ENCODE measurements at regions not wholly inside any gene's neighbourhood (a gene's known extent, or its start where the extent isn't known, plus 50 kb on each side); places are given as distances from the start of the nearest gene placed in this dataset.

DNA sequence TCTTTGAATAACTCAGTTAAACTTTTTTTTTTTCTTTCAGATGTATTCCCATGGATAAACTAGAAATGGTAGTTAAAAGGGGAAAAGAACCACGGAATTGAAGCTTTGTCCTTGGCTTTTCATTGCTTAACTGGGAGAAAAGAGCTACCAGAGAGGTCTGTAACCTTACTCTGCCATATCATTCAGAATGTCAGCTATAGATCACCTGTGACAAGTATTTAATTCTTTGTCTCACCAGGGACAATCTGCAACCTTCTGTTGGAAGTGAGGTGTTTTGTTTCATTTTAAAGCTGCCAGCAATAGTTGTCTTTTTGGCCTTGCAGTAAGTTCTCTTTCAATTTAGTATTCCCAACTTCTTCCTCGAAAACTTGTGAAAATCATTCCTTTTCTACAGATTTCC, 618.4 kb downstream of the FRK start:
- ATAC-seq (no peak), DNase-seq (ENCODE audit: low spot score) (no peak), FAIRE-seq (no peak)
- H3K79me2 ChIP-seq (ENCODE audit: insufficient read depth, low read length): no peaks in the 10 kb centered on the region
- no peaks in the 10 kb centered on the region; a peak in 1 of 5 replicates for H3K27me3 ChIP-seq (ENCODE audit: control insufficient read depth in 1 of 2, insufficient read depth in 2 of 2, low read length in 2 of 2)
- TF ChIP-seq ZBTB38 (CRISPR knock-in tag; IDR thresholded peaks at IDR 0.05) (no peak), MBNL3 (CRISPR knock-in tag; conservative IDR thresholded peaks at IDR 0.05) (no peak), ASH2L (IDR thresholded peaks at IDR 0.05; ENCODE audit: insufficient read length, low read depth, low read length) (no peak), ARNT (IDR thresholded peaks at IDR 0.05) (no peak), HDAC6 (IDR thresholded peaks at IDR 0.05; ENCODE audit: low read depth, low read length) (no peak), CCDC6 (CRISPR knock-in tag; IDR thresholded peaks at IDR 0.05) (no peak), RXRB (CRISPR knock-in tag; IDR thresholded peaks at IDR 0.05; ENCODE audit: borderline replicate concordance) (no peak), CTCF (CRISPR knock-in tag; IDR thresholded peaks at IDR 0.05) (no peak), HOXA7 (CRISPR knock-in tag; IDR thresholded peaks at IDR 0.05) (no peak), ZNF776 (CRISPR knock-in tag; IDR thresholded peaks at IDR 0.05) (no peak), FOXA3 (CRISPR knock-in tag; IDR thresholded peaks at IDR 0.05) (no peak), ZNF572 (CRISPR knock-in tag; IDR thresholded peaks at IDR 0.05) (no peak), ZGPAT (CRISPR knock-in tag; IDR thresholded peaks at IDR 0.05) (no peak)
- no peak overlapping the region for H2AFZ ChIP-seq (ENCODE audit: low read length)
- no peak overlapping the region for H3K4me3 ChIP-seq (replicated peaks in 1 of 3; ENCODE audit: insufficient read depth in 1 of 3, low read depth in 2 of 3, low read length in 3 of 3)
- in situ Hi-C loops (cut with HindIII; ENCODE audit: extremely low pct_ligation_motif_present, low pct_unique_long_range_greater_than_20kb): no loop called here
- H3K4me1 ChIP-seq (ENCODE audit: insufficient read depth, low read length): no peaks in the 10 kb centered on the region
- H3K9me3 ChIP-seq (ENCODE audit: low read length): no peaks in the 10 kb centered on the region
- no peaks in the 10 kb centered on the region for H3K36me3 ChIP-seq (replicated peaks in 1 of 2; ENCODE audit: control insufficient read depth in 1 of 2, insufficient read depth in 2 of 2, low read length in 2 of 2)
- H3K9ac ChIP-seq (ENCODE audit: insufficient read depth, low read depth, low read length): no peak overlapping the region
- WGBS (ENCODE audit: low lambda C conversion rate): 0% methylated on average over 2 of the region's 2 CpGs
- intact Hi-C loops (cut with micrococcal nuclease; ENCODE audit: unreplicated experiment): no loop called here
- H3K27ac ChIP-seq (ENCODE audit: extremely low read length, insufficient read depth, low read length): no peak overlapping the region
- H3K4me2 ChIP-seq (ENCODE audit: low read depth, low read length): no peak overlapping the region
- no peaks in the 10 kb centered on the region for H4K20me1 ChIP-seq (ENCODE audit: insufficient read depth, low read length)
- ChIA-PET POLR2A (no interaction called here), CTCF (ENCODE audit: low intra/inter-chr PET ratio, low total read pairs) (no interaction called here)
- BruUV-seq (replicated peaks): no TSS peak

Measured in HepG2 (cell line).